ENCODE measurements at regions not wholly inside any gene's neighbourhood (a gene's known extent, or its start where the extent isn't known, plus 50 kb on each side); places are given as distances from the start of the nearest gene placed in this dataset.

- no peak for DNase-seq
- intact Hi-C loops (cut with DNase I) = no loop called here
- no peak for ATAC-seq
Observed at GRCh38 chr20:50281831-50282591, 91.4 kb downstream of the CEBPB start.

GRCh38 chr20:50282592-50283241 is 92.1 kb downstream of the CEBPB start:
- DNase-seq = no peak
- ATAC-seq = no peak
- intact Hi-C loops (cut with DNase I) = no loop called here

- intact Hi-C loops (cut with DNase I) = no loop called here
- no peak for DNase-seq
- ATAC-seq = no peak
Observed at GRCh38 chr20:50283370-50283769, 92.7 kb downstream of the CEBPB start.

GRCh38 chr20:50283922-50284810 is 93.5 kb downstream of the CEBPB start:
- intact Hi-C loops (cut with DNase I) = no loop called here
- ATAC-seq = peak in 1 of 2 donors; percentile 12

GRCh38 chr20:50284811-50285375 is 94.3 kb downstream of the CEBPB start:
- no peak for DNase-seq
- peak; percentile 25 to 63 for ATAC-seq
- intact Hi-C loops (cut with DNase I) = no loop called here

More at GRCh38 chr20:50283922-50284810, 93.5 kb downstream of the CEBPB start:
- DNase-seq = no peak

- ATAC-seq (peak; percentile 26 to 27), DNase-seq (no peak)
- intact Hi-C loops (cut with DNase I) = no loop called here
Observed at GRCh38 chr20:50285376-50286173, 94.9 kb downstream of the CEBPB start.

GRCh38 chr20:50286174-50286511 is 95.5 kb downstream of the CEBPB start:
- ATAC-seq = peak in 1 of 2 donors; percentile 4
- DNase-seq = no peak
- intact Hi-C loops (cut with DNase I) = no loop called here

GRCh38 chr20:50286609-50287008 is 96.0 kb downstream of the CEBPB start:
- peak; percentile 69 to 72 for ATAC-seq
- peak; percentile 73 for DNase-seq
- intact Hi-C loops (cut with DNase I) = no loop called here

GRCh38 chr20:50287512-50287911 is 96.9 kb downstream of the CEBPB start:
- no peak for ATAC-seq
- DNase-seq = no peak
- intact Hi-C loops (cut with DNase I) = no loop called here

GRCh38 chr20:50288128-50288623 is 97.5 kb downstream of the CEBPB start:
- ATAC-seq = no peak
- intact Hi-C loops (cut with DNase I) = no loop called here
- no peak for DNase-seq

GRCh38 chr20:50289581-50289980 is 99.0 kb downstream of the CEBPB start:
- no peak for ATAC-seq
- no peak for DNase-seq
- intact Hi-C loops (cut with DNase I) = no loop called here

- DNase-seq = no peak
- intact Hi-C loops (cut with DNase I) = no loop called here
Observed at GRCh38 chr20:50290112-50290511, 99.5 kb downstream of the CEBPB start.

GRCh38 chr20:50290808-50291207 is 100.2 kb downstream of the CEBPB start:
- DNase-seq = no peak
- no peak for ATAC-seq
- intact Hi-C loops (cut with DNase I) = no loop called here

More at GRCh38 chr20:50290112-50290511, 99.5 kb downstream of the CEBPB start:
- no peak for ATAC-seq

GRCh38 chr20:50291254-50292078 is 100.8 kb downstream of the CEBPB start:
- no peak for ATAC-seq
- DNase-seq = no peak
- intact Hi-C loops (cut with DNase I) = no loop called here

- DNase-seq (no peak), ATAC-seq (no peak)
- intact Hi-C loops (cut with DNase I) = no loop called here
Observed at GRCh38 chr20:50292079-50292590, 101.5 kb downstream of the CEBPB start.

GRCh38 chr20:50292591-50293283 is 102.1 kb downstream of the CEBPB start:
- DNase-seq (peak; percentile 96), ATAC-seq (peak; percentile 87 to 92)
- intact Hi-C loops (cut with DNase I) = no loop called here

Measured in left cardiac atrium (tissue), 4 donors.